GM19239 (cell line): ENCODE measurements at regions not wholly inside any gene's neighbourhood (a gene's known extent, or its start where the extent isn't known, plus 50 kb on each side); places are given as distances from the start of the nearest gene placed in this dataset.

Experiments used
- DNase-seq: peaks from one replicate; pipeline ENCODE4 v3.0.0; 2011; ENCODE audit warnings: low spot score; ENCODE audit not compliant: insufficient read length
- FAIRE-seq: peaks from 2 replicates; lab custom pipeline; 2011; peaks lifted over from hg19 to GRCh38; lab: Jason Lieb, UNC

GRCh38 chr18:53772293-53772692 is 452.2 kb downstream of the MBD2 start:
- FAIRE-seq (no peak), DNase-seq (no peak)

DNA sequence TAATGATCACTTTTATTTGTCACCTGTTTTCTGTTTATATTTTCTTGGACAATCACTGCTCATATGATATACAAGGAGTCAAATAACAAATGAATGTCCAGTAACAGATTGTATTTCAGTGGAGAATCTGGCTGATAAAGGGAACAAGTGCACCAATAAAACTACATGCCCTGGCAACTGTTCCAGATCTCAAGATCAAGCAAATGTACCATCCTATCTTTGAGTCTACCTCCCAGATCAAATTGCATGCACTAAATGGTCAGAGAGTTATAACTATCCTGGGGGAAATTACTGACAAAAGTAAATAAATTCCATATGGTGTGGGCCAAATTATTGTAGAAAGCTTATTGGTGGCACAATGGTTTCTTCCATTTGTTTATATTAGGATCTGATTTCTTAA is 452.8 kb downstream of the MBD2 start:
- no peak for DNase-seq
- no peak for FAIRE-seq

DNA sequence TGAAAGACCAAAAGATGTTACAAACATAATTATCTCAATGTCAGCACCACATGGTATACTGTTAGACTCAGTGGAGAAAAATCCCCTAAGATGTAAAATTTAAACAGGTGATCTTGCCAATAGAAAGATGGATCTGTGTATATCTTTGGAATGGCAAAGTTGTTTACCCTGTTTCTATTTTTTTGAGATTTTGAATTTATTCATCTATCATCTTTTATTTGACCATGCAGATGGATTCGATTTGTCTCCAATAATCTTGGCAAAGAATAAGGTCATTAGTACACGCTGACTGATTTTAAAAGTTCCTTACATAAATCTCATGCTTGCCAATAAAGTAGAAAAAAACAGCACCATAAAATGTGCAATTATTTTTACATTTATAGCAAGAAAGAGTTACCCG is 459.3 kb downstream of the MBD2 start:
- no peak for FAIRE-seq
- no peak for DNase-seq

- no peak for DNase-seq
- no peak for FAIRE-seq
These were observed 460.4 kb downstream of the MBD2 start for GRCh38 chr18:53764086-53764485.

DNA sequence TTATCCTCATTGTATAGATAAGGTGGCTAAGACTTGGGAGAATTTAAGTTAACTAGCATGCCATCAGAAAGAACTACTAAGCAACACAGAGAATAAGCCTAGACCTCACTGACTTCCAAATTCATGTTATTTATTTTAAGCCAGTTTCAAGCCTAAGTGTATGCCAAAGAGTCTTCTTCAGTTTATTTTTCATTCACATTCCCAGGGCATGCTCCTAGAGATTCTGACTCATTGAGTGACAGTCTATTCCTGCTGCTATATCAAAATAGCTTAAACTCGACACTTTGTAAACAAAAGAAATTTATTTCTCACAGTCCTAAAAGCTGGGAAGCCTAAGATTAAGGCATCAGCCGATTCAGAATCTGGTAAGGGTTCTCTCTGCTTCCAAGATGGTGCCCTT is 467.1 kb downstream of the MBD2 start:
- DNase-seq: no peak
- FAIRE-seq: no peak

- no peak for FAIRE-seq
- no peak for DNase-seq
These were observed 467.9 kb downstream of the MBD2 start for GRCh38 chr18:53756610-53756972.

DNA sequence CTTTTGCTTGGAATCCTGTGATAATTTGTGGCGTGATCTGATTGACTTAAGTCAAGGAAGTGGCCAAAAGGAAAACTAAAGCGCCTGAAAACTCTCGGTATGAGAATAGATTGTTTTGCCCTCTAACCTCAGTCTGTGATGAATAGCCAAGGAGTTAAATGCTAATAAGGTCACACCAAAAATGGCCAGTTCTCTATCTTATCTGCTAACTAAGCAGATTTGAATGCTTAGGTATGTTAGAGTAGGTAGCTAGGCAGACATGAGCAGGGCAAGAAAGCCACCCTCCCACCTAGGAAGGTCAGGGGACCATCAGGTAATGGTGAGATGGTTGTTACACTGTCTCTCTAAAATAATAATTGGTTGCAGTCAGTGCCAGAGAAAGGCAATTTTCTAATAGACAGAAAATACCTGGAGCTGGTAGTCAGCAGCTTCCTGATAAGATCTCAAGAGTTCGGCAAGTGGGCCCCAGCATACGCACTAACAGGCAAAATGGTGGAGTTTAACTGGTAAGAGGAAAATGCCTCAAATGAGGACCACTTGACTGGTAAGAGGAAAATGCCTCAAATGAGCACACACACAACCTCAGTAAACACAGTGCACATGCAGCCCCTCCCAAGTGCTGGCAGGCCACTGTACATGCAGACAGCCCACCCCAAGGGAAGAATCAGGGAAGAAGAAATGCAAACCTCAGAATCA is 468.4 kb downstream of the MBD2 start:
- FAIRE-seq: no peak
- no peak for DNase-seq

DNA sequence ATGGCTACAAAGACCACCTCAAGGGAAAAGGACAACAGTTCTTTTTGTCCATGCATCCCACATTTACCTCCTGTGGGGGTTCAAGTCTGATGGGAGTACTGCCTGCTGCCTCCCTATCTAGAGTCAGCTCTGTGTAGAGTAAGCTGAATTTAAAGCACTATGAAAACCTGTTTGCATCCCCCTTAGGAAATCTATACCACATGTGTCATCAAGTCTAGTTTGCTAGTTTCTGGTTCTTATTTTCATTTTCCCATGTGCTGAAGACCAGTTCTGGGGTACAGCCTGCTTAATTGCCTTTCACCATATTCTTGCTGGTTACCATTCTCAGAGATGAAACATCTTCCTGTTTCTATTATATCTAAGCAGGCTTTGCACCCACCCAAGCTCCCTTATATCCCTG is 470.3 kb downstream of the MBD2 start:
- DNase-seq: no peak
- FAIRE-seq: no peak

- no peak for FAIRE-seq
These were observed 470.9 kb downstream of the MBD2 start for GRCh38 chr18:53753601-53754000.

GRCh38 chr18:53752781-53753367 is 471.6 kb downstream of the MBD2 start:
- FAIRE-seq (no peak), DNase-seq (no peak)

More at GRCh38 chr18:53753601-53754000, 470.9 kb downstream of the MBD2 start:
- no peak for DNase-seq

DNA sequence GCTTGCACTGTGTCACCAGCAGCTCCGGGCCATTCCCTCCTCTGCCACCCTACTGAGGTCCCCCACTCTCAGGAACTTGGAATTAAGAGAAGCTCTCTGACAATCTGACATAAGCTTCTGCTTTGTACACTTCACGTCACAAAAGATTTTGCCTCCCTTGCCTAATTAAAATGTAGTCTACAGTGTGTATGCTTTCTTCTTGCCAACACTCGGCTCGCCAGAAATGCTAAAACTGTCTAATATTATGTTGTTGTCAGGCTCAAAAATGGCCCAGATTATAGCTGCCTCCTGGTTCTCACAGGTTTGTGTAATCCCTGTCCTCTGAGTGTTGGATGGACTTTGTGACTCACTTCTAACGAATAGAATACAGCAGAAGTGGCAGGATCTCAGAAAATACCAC is 474.7 kb downstream of the MBD2 start:
- FAIRE-seq (no peak), DNase-seq (no peak)

DNA sequence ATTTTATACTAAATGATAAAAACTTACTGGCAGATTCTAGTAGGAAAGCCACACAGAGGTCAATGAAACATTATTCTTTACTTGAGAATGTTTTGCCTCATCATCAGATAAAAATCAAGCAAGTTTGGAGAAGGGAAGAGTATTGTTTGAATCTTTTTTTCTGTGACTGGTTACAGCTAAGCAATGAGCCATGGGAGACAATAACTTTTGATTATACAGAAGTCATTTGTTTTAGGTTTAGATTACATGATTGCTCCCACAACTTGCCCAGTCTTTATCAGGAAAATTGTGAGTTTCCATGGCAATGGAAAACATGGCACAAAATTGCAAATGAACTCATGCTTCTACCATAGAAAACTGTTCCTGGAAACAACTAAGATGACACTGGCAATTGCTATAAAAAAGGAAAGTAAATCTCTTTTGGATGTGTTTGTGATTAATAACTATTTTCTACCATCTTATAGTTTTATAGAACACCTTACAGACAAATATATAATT is 476.8 kb downstream of the MBD2 start:
- FAIRE-seq: no peak

DNA sequence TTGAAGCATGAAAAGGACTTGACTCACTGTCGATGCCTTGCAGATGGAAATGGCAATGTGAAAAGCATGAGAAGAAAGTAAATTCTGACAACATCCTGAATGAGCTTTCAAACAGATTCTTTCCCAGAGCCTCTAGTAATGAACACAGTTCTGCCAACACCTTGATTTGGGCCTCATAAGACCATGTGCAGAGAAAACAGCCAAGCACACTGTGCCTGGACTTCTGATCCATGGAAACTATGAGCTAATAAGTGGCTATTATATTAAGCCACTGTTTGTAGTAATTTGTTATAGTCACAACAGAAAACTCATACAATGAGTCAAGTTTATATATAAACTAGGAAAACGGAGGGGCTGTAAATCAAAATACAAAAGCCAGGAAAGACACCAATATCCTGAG is 477.3 kb downstream of the MBD2 start:
- no peak for FAIRE-seq
- DNase-seq: no peak

More for the DNA sequence above, 476.8 kb downstream of the MBD2 start:
- DNase-seq: no peak

GRCh38 chr18:53745986-53746385 is 478.5 kb downstream of the MBD2 start:
- FAIRE-seq: no peak

GRCh38 chr18:53745224-53745967 is 479.1 kb downstream of the MBD2 start:
- FAIRE-seq (no peak), DNase-seq (no peak)

More at GRCh38 chr18:53745986-53746385, 478.5 kb downstream of the MBD2 start:
- DNase-seq: no peak

- DNase-seq (no peak), FAIRE-seq (no peak)
These were observed 484.8 kb downstream of the MBD2 start for GRCh38 chr18:53739700-53740099.

GRCh38 chr18:53735526-53735925 is 488.9 kb downstream of the MBD2 start:
- DNase-seq (no peak), FAIRE-seq (no peak)

GRCh38 chr18:53715243-53715853 is 509.1 kb downstream of the MBD2 start:
- no peak for FAIRE-seq

GRCh38 chr18:53710080-53710479 is 514.4 kb downstream of the MBD2 start:
- FAIRE-seq (no peak), DNase-seq (no peak)

More at GRCh38 chr18:53715243-53715853, 509.1 kb downstream of the MBD2 start:
- no peak for DNase-seq

DNA sequence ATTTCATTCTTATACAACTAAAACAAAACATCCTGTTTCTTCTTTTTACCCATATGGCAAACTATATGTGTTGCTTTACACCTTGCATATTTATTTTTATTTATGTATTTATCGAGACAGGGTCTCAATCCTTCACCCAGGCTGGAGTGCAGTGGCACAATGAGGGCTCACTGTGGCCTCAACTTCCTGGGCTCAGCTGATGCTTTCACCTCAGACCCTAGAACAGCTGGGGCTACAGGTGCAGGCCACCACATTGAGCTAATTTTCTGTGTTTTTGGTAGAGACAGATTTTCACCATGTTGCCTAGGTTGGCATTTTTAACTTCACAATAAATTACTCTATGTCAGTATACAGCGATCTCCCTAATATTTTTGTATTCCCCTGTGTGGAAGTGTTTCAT is 522.0 kb downstream of the MBD2 start:
- no peak for FAIRE-seq
- no peak for DNase-seq

DNA sequence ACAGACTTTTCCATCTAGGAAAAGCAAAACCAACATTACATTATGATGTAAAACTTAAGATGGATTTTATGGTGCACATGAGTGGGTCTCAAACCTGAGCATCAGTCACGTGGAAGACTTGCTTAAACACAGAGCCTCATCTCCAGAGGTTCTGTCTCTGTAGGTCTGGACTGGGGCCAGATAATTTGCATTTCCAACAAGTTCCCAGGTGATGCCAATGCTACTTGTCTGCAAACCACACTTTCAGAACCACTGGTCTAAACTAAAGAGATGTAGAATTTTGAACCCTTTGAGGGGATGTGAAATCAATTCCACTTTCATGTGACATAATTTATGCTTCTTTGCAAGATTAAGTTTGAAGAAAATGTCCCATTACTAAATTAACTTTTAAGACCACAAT is 522.8 kb downstream of the MBD2 start:
- no peak for FAIRE-seq
- DNase-seq: no peak
